ENCODE measurements at regions not wholly inside any gene's neighbourhood (a gene's known extent, or its start where the extent isn't known, plus 50 kb on each side); places are given as distances from the start of the nearest gene placed in this dataset.

DNA sequence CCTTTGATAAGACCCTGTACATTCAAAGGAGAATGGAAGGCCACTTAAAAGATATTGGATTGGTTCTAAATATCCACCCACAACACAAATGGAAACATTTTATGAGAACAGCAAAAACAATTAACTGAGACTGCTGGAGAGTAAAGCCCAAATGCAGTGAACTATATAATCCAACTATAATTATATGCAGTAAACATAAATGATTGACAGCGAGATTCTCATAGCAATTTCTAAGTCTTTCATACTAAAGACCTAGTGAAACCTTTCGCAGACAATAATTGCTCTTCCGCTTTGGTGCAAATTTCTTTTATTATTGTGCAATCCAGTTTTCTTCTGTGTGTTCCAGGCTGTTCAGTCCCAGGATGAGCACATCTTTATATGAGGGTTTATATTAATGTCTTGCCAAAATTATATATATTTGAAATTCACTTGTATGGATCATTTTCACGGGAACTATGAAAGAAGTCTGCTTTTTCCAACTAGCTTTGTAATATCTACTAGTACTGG lies 190.9 kb downstream of the ST6GAL2 start:
- TF ChIP-seq POLR2AphosphoS5 (IDR thresholded peaks at IDR 0.05; ENCODE audit: insufficient read depth in 1 of 2, low read depth in 1 of 2): no peak
- TF ChIP-seq, protein P1, sequence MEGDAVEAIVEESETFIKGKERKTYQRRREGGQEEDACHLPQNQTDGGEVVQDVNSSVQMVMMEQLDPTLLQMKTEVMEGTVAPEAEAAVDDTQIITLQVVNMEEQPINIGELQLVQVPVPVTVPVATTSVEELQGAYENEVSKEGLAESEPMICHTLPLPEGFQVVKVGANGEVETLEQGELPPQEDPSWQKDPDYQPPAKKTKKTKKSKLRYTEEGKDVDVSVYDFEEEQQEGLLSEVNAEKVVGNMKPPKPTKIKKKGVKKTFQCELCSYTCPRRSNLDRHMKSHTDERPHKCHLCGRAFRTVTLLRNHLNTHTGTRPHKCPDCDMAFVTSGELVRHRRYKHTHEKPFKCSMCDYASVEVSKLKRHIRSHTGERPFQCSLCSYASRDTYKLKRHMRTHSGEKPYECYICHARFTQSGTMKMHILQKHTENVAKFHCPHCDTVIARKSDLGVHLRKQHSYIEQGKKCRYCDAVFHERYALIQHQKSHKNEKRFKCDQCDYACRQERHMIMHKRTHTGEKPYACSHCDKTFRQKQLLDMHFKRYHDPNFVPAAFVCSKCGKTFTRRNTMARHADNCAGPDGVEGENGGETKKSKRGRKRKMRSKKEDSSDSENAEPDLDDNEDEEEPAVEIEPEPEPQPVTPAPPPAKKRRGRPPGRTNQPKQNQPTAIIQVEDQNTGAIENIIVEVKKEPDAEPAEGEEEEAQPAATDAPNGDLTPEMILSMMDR (IDR thresholded peaks at IDR 0.05): no peak
